HG03064 (cell line): ENCODE measurements at regions not wholly inside any gene's neighbourhood (a gene's known extent, or its start where the extent isn't known, plus 50 kb on each side); places are given as distances from the start of the nearest gene placed in this dataset.

Source experiments
- ATAC-seq: cut with Tn5 transposase; IDR thresholded peaks from one replicate; pipeline ENCODE4 v1.9.1; 2021; ENCODE audit warnings: low read depth; ENCODE audit not compliant: unreplicated experiment

DNA sequence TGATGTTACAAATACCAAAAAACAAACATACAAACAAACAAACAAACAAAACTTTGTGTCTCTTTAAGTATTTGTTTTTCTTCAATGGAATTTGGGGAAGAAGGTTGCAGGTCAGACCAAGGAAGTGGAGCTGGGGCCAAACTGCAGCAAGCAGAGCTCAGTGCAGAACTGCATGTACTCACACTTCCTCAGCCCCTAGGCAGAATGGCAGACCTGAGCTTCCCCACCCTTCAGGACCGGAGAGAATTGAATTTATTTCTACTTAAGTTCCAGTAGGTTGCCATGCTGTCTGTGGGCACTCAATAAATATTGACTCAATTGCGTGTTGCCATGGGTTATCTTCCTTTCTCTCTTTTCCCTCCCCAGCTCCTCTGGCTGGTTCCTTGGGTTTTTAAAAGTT lies 173.6 kb downstream of the PTGER3 start:
- ATAC-seq, result no peak

DNA sequence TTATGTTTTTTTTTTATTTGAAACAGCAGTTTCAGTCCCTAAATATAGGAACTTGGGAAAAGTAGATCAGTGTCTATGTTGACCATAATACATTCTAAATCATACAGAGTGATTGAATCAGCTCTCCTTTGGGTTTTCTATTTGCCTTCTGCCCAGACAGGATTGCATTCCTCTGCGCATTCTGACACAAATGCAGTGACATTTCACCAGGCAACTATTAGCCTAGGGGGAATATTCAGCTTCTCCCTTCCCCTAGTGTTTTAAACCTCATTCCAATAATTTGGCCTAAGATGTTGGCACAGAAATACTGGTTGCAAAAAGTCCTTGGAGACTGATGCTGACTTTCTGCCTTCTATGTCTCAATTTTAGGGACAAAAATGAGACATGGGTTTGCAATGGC lies 172.8 kb downstream of the PTGER3 start:
- ATAC-seq, result no peak

DNA sequence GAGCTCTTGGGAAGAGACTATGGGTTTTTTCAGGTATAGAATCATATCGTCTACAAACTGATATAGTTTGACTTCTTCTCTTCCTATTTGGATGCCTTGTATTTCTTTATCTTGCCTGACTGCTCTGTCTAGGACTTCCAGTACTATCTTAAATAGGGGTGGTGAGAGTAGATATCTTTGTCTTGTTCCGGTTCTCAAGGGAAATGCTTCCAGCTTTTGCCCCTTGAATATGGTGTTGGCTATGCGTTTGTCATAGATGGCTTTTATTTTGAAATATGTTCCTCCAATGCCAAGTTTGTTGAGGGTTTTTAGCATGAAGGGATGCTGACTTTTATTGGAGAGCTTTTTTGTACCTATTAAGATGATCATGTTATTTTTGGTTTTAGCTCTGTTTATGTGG lies 170.3 kb downstream of the PTGER3 start:
- ATAC-seq, result no peak

DNA sequence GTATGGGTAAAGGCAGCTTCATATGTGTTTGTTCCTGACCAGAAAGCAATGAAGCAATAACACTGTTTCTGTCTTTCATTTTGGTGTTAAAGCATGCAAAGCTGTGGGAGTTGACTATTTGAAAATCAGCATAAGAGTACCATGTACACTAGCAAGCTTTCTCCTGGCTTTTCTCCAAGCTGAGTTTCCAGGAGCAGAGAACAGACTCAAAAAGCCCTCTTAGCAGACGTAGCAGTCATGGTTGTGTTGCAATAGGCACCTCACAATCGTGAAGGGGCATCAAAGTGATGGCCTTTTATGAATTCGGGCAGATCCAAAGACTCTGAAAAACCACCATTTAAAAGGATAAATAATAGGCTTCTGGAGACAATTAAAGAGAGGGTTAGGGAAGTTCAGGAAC lies 159.7 kb downstream of the PTGER3 start:
- ATAC-seq, result no peak

DNA sequence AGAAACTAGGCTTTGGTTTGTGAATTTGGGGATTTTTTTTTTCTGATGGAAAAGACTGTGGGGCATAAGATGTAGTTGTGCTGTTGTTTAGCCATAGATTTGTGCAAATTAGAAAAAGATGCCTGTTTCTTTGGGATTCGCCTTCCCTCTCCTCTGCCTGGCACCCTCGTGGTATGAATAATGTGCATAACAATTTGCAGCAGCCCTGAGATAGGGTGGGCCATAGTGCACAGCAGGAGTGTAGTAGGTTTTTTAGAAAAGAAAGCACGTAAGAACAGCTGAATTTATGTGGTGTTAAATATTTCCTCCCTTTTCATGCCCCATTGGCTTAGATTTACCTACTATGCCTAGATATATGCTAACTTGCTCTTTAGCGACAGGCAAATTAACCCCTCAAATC lies 158.9 kb downstream of the PTGER3 start:
- no peak for ATAC-seq

DNA sequence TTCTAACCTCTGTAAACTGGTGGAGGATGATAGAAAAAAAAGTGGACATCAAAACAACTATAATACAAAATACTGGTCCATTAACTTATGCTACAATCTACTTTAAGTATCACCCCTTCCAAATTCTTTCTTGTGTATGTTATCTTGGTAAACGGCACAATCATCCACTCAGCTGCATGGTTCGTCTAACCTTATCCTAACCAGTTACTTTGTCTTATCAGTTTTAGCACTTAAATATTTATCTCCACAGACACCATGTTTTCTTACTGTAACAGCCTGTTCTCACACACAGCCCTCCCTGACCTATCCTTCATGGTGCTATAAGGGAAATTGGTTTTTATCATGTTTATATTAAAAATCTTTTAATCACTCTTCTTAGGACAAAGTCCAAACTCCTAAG lies 157.2 kb downstream of the PTGER3 start:
- no peak for ATAC-seq

GRCh38 chr1:70891051-70891843 lies 156.4 kb downstream of the PTGER3 start:
- no peak for ATAC-seq

DNA sequence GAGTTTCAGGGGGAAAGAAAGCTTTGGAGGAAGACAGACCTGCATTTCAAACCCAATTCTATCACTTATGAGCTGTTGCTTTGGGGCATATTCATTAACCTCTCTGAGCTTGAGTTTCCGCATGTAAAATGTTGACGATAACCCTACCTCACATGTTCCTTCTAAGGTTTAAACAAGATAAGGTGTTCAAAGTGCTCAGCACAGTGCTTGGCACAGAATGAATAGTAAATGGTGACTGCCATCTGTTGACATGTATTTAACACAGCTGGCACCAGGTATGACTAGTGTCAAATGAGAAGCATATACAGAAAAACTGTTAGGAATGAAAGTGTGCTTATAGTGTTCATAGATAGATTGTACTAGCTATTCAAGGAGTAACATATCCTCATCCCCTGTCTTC lies 155.5 kb downstream of the PTGER3 start:
- ATAC-seq, result no peak

DNA sequence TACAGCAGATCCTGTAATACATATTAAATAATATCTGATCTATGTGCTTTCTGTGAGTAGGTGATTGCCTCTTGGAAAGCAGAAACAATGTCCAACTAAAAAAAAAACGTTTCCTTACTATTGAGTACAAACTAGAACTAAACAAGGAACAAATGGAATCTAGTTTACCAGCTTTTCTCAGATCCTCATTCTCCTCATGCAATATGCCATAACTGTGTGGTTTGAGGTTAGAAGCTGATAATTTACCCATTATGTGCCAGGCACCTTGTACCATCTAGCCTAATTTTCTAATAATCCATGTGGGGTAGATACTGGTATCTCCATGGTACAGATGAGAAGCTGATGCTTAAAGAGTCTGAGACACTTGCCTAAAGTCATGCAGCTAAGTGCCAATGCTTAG lies 154.7 kb downstream of the PTGER3 start:
- no peak for ATAC-seq

GRCh38 chr1:70893381-70893780 lies 154.2 kb downstream of the PTGER3 start:
- no peak for ATAC-seq

- no peak for ATAC-seq
Observed at GRCh38 chr1:70895531-70895930, 152.1 kb downstream of the PTGER3 start.

- ATAC-seq, result no peak
Observed at GRCh38 chr1:70896224-70896623, 151.4 kb downstream of the PTGER3 start.

GRCh38 chr1:70897273-70897672 lies 150.3 kb downstream of the PTGER3 start:
- ATAC-seq, result no peak

GRCh38 chr1:70899735-70900134 lies 147.9 kb downstream of the PTGER3 start:
- ATAC-seq, result no peak

DNA sequence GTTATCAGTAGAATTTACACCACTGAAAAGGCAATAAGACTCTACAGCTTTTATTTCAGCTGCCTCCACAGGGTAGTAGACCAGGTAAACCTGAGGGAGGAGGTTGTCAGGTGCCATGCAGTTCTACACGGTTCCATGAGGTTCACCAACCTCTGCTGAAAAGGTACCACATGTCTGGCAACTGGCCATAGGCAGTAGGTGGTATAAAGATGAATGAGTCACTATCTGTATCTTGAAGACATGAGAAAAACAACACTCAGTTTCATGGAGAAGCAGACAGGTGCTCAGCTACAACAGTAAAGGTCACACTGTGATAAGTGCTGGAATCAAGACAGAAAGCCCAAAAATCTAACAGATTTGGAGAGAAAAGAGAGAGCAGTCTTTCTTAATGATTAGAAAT lies 145.4 kb downstream of the PTGER3 start:
- no peak for ATAC-seq

DNA sequence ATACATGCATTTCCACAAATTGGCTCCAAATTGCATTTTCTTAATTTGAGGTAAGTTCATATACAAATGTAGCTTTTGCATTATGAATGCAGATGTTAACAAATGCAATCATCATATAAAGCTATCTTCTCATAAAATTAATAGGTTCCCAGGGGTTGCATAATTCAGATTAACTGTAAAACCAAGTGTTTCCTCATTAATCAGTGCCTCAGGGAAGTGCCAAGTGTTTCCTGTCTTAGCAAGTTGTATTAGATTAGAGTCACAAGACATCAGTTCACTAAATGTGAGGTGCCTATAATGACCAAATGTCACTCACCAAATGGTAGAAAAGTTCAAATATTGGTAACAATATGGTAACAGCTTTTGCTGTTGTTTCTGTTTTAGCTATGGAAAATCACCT lies 140.8 kb downstream of the PTGER3 start:
- ATAC-seq, result no peak

GRCh38 chr1:70907563-70908310 lies 139.9 kb downstream of the PTGER3 start:
- ATAC-seq, result no peak

GRCh38 chr1:70909262-70909822 lies 138.3 kb downstream of the PTGER3 start:
- ATAC-seq, result no peak

GRCh38 chr1:70910013-70910412 lies 137.6 kb downstream of the PTGER3 start:
- no peak for ATAC-seq

DNA sequence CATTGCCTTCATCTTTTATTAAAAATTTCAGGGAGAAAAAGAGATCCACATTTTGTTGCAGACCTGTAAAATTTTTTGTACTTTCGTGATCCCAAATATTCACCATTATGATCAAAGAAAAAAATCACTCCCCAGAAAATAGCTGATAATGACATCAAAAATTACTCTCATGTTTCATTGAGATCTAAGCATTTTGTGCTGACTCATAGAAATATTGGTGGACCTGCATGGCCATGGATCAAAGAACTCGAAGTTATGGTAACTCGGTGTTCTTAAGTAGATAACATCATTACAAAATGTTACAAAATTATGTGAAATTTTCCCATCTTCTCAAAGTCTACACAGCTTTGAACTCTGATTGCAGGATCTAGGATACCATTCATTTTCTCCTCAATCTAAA lies 135.8 kb downstream of the PTGER3 start:
- no peak for ATAC-seq

DNA sequence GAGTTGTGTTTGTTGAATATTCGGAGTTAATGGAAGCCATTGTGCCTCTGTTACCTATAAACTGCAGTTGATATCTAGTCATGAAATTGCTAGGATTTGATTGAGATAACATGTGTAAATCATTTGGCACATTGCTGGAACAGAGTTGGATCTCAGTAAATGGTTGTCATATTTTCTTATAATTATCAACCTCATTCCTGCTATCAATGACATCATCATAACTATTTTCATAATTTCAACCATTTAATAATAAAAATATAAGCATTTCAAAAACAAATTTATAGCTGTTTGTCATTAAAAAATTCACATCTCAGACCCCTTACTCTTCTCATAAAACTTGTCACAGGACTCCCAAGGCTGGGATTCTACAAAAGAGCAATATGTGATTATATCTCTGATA lies 133.4 kb downstream of the PTGER3 start:
- no peak for ATAC-seq
